ENCODE measurements at regions not wholly inside any gene's neighbourhood (a gene's known extent, or its start where the extent isn't known, plus 50 kb on each side); places are given as distances from the start of the nearest gene placed in this dataset.

GRCh38 chr7:22550514-22551030, 50.6 kb upstream of the STEAP1B start:
- H3K27me3 ChIP-seq: peaks cover 0 to 58% (median 27%) of the 10 kb centered on the region in 9 donors
- WGBS, 4 donors: 48 to 62% (median 57%) methylated on average over 6 of the region's 6 CpGs
- TF ChIP-seq, protein P1, sequence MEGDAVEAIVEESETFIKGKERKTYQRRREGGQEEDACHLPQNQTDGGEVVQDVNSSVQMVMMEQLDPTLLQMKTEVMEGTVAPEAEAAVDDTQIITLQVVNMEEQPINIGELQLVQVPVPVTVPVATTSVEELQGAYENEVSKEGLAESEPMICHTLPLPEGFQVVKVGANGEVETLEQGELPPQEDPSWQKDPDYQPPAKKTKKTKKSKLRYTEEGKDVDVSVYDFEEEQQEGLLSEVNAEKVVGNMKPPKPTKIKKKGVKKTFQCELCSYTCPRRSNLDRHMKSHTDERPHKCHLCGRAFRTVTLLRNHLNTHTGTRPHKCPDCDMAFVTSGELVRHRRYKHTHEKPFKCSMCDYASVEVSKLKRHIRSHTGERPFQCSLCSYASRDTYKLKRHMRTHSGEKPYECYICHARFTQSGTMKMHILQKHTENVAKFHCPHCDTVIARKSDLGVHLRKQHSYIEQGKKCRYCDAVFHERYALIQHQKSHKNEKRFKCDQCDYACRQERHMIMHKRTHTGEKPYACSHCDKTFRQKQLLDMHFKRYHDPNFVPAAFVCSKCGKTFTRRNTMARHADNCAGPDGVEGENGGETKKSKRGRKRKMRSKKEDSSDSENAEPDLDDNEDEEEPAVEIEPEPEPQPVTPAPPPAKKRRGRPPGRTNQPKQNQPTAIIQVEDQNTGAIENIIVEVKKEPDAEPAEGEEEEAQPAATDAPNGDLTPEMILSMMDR (IDR thresholded peaks at IDR 0.05): no peak
- no peak for TF ChIP-seq POLR2A (IDR thresholded peaks at IDR 0.05)
- peaks cover 0 to 13% (median 8%) of the 10 kb centered on the region in 12 donors for H3K4me1 ChIP-seq
- no peaks in the 10 kb centered on the region for H3K9me3 ChIP-seq
- intact Hi-C loops (cut with DNase I): loop anchor here in 1 of 10 donors (10.0 kb wide), 1 partner anchor 614 kb away; no protein-coding TSS in a partner anchor
- H3K4me3 ChIP-seq: peak overlapping the region in 2 of 12 donors; percentile 31 to 33
- DNase-seq (no peak), ATAC-seq (no peak)
- H3K36me3 ChIP-seq: no peaks in the 10 kb centered on the region
- H3K27ac ChIP-seq: no peak overlapping the region

DNA sequence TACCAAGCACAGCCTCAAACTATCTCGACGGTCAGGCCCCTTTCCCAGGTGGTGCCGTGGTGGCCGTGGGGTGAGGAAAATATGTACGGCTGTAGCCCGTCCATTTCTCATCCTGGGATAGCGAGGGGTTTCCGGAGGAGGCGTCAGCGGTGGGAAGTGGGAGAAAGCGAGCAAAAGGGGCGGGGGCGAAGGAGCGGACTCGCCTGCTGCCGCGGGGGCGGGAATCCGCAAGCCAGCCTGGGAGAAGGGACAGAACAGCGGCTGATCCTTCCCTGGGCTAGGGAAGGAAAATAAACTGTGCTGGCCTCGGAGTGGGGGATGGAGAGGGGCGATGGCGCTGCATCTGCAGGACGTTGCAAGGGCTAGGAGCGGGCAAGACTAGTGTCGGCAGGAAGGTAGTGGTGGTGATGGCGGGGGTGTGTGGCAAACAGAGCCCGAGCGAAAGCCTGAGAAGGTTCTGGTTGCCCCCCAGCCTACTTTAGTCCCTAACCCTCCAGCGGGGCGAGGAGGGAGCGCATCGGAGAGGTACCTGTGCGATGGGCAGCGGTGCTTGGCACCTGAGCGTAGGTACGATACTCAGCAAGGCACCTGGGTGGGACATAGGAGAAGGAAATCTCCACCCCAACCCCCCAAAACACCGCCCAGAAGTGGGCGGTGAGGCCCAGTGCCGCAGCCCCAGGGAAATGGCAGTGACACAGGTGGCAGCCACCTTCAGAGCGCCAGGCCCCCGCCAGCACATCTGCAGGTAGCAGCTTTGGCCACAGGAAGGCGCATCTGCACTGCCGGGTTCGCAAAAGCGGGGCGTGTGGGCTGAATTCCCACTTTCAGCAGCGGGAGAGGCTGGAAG, 49.9 kb upstream of the STEAP1B start:
- ATAC-seq (peak in 2 of 4 donors; percentile 26 to 37), DNase-seq (no peak)
- Histone ChIP-seq H3K4me1 (peaks cover 0 to 13% (median 8%) of the 10 kb centered on the region in 12 donors), H3K36me3 (no peaks in the 10 kb centered on the region), H3K27ac (no peak overlapping the region), H3K9me3 (no peaks in the 10 kb centered on the region), H3K27me3 (peaks cover 0 to 64% (median 27%) of the 10 kb centered on the region in 9 donors), H3K4me3 (peak overlapping the region in 10 of 12 donors; percentile 14 to 36 (median 30))
- WGBS, 4 donors: 3 to 6% (median 4%) methylated on average over 34 to 48 of the region's 48 CpGs
- intact Hi-C loops (cut with DNase I): loop anchor here in 1 of 10 donors (10.0 kb wide), 1 partner anchor 615 kb away; no protein-coding TSS in a partner anchor
- TF ChIP-seq POLR2A (IDR thresholded peaks at IDR 0.05): no peak
- TF ChIP-seq, protein P1 (IDR thresholded peaks at IDR 0.05): peak in 4 of 12 donors; percentile 17 to 80 (median 54)
